ENCODE measurements at regions not wholly inside any gene's neighbourhood (a gene's known extent, or its start where the extent isn't known, plus 50 kb on each side); places are given as distances from the start of the nearest gene placed in this dataset.

DNA sequence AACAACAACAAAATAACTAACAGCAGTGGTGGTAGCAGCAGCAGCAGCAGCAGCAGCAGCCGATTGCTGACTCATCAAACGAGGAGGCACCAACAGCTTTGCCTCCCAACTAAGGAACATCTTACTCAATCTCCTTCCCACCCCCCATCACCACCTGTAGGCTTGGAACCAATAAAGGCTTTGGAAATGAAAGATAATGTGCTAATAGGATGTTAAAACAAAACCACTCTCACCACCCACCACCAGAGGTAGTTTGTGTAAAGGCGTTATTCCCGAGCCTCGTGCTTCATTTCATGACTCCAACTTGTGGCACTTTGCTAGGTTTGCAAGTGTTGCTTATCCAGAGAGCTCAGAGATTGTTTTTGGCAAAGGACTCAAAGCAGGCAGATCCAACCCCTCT is 346.5 kb downstream of the CD83 start:
- H3K4me3 ChIP-seq = no peak overlapping the region
- intact Hi-C loops (cut with DNase I) = no loop called here
- no peak for DNase-seq
- no peak overlapping the region for H3K27ac ChIP-seq
- TF ChIP-seq EP300 (IDR thresholded peaks at IDR 0.05) (no peak), POLR2AphosphoS5 (IDR thresholded peaks at IDR 0.05) (no peak), CTCF (IDR thresholded peaks at IDR 0.05) (no peak), POLR2A (IDR thresholded peaks at IDR 0.05) (no peak)
- peaks cover 0 to 3% (median 0%) of the 10 kb centered on the region in 4 donors for H3K9me3 ChIP-seq
- H3K27me3 ChIP-seq = no peaks in the 10 kb centered on the region
- H3K36me3 ChIP-seq = no peaks in the 10 kb centered on the region
- 78% methylated on average over 5 of the region's 5 CpGs for whole genome bisulfite sequencing, 2 donors
- peaks cover 0 to 13% (median 6%) of the 10 kb centered on the region in 4 donors for H3K4me1 ChIP-seq

- H3K36me3 ChIP-seq = no peaks in the 10 kb centered on the region
- no peak overlapping the region for H3K27ac ChIP-seq
- peaks cover 0 to 3% (median 0%) of the 10 kb centered on the region in 4 donors for H3K9me3 ChIP-seq
- 83 to 85% methylated on average over 2 of the region's 2 CpGs for WGBS, 2 donors
- H3K27me3 ChIP-seq = no peaks in the 10 kb centered on the region
- no peak overlapping the region for H3K4me3 ChIP-seq
- H3K4me1 ChIP-seq = peaks cover 0 to 13% (median 4%) of the 10 kb centered on the region in 4 donors
- no peak for TF ChIP-seq CTCF (IDR thresholded peaks at IDR 0.05)
- TF ChIP-seq EP300 (IDR thresholded peaks at IDR 0.05) = no peak
- no peak for TF ChIP-seq POLR2A (IDR thresholded peaks at IDR 0.05)
- no peak for TF ChIP-seq POLR2AphosphoS5 (IDR thresholded peaks at IDR 0.05)
- DNase-seq = no peak
- intact Hi-C loops (cut with DNase I) = no loop called here
Measured at GRCh38 chr6:14464716-14465115, 347.1 kb downstream of the CD83 start.

- Histone ChIP-seq H3K4me1 (peaks cover 0 to 22% (median 7%) of the 10 kb centered on the region in 4 donors), H3K27me3 (no peaks in the 10 kb centered on the region), H3K27ac (no peak overlapping the region), H3K36me3 (no peaks in the 10 kb centered on the region), H3K4me3 (no peak overlapping the region), H3K9me3 (peaks cover 0 to 3% (median 0%) of the 10 kb centered on the region in 4 donors)
- TF ChIP-seq POLR2A (IDR thresholded peaks at IDR 0.05) (no peak), CTCF (IDR thresholded peaks at IDR 0.05) (no peak), POLR2AphosphoS5 (IDR thresholded peaks at IDR 0.05) (no peak), EP300 (IDR thresholded peaks at IDR 0.05) (no peak)
- WGBS, 2 donors = 92 to 96% methylated on average over 4 of the region's 4 CpGs
- intact Hi-C loops (cut with DNase I) = no loop called here
- DNase-seq = no peak
Measured at GRCh38 chr6:14466278-14466677, 348.7 kb downstream of the CD83 start.

DNA sequence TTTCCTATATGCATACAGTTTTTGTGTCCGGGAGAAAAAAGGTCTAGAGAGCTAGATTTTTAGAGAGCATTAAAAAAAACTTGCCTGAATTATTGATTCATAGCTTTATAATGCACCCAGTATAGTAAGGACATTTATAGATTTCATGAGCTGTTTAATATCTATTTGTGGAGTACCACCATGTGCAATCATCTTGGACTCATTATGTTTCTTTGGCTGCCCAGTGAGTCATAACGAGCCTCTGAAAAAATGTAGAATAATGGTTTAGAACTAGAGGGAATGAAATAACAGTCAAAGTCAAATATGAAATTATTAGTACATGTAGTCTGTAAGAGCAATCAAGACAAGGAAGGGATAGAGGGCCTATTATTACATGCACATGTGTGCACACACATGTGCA is 350.0 kb downstream of the CD83 start:
- H3K9me3 ChIP-seq = peaks cover 0 to 3% (median 0%) of the 10 kb centered on the region in 4 donors
- intact Hi-C loops (cut with DNase I) = no loop called here
- H3K27ac ChIP-seq = no peak overlapping the region
- H3K4me3 ChIP-seq = no peak overlapping the region
- WGBS, 2 donors = 89 to 92% methylated on average over 2 of the region's 2 CpGs
- H3K27me3 ChIP-seq = no peaks in the 10 kb centered on the region
- no peak for DNase-seq
- no peaks in the 10 kb centered on the region for H3K36me3 ChIP-seq
- TF ChIP-seq CTCF (IDR thresholded peaks at IDR 0.05) (no peak), EP300 (IDR thresholded peaks at IDR 0.05) (no peak), POLR2AphosphoS5 (IDR thresholded peaks at IDR 0.05) (no peak), POLR2A (IDR thresholded peaks at IDR 0.05) (no peak)
- H3K4me1 ChIP-seq = peaks cover 0 to 22% (median 7%) of the 10 kb centered on the region in 4 donors

All from sigmoid colon (tissue), 6 donors.